Muscle of back (tissue), 3 donors: ENCODE measurements at regions not wholly inside any gene's neighbourhood (a gene's known extent, or its start where the extent isn't known, plus 50 kb on each side); places are given as distances from the start of the nearest gene placed in this dataset.

Experiments
- DNase-seq, 3 donors: peaks; one replicate each; pipeline versions ENCODE4 v3.0.0 to v3.0.0-alpha.2; 2013

DNA sequence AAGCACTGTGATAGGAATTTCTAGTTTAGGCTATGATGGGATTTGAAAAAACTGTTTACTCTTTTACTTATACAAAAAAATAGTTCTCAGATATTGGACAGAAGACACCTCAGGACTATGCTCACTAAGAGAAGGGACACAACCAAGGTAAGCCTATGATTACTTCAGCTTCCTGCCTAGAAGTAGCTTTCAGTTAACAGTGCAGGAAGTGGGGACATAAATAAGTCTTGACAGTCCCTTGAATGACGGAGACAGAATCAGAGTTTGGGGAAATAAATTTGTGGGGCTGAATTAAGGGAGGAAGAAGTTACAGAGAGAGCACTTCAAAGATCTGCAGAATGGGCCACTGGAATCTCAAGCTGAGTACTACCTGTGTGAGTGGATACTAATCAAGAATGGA is 53.8 kb upstream of the OLFM3 start:
- DNase-seq, result no peak

DNA sequence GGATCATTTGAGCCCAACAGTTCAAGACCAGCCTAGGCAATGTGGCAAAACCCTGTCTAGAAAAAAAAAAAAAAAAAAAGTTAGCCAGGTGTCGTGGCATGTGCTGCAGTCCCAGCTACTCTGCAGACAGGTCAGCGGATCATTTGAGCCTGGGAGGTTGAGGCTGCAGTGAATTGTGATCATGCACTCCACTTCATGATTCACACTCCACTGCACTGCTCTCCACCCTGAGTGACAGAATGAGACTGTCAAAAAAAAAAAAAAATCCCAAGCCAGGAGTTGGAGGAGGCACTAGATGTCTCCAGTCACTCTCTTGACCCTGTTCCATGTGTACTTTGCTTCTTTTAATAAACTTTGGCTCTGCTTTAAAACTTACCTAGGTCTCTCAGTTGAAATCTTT is 51.0 kb upstream of the OLFM3 start:
- DNase-seq, result no peak
